ENCODE measurements at regions not wholly inside any gene's neighbourhood (a gene's known extent, or its start where the extent isn't known, plus 50 kb on each side); places are given as distances from the start of the nearest gene placed in this dataset.

GRCh38 chr1:239725371-239725770 is 339.0 kb downstream of the CHRM3 start:
- no peak for DNase-seq (ENCODE audit: low spot score)
- no peaks in the 10 kb centered on the region for H3K36me3 ChIP-seq (replicated peaks in 1 of 2; ENCODE audit: control insufficient read depth in 2 of 2, insufficient read depth in 2 of 2, low read length in 2 of 2)
- H3K4ac ChIP-seq (ENCODE audit: low read length): no peak overlapping the region
- H3K4me2 ChIP-seq (ENCODE audit: insufficient read depth, low read length, poor library complexity, severe bottlenecking): no peak overlapping the region
- no peak overlapping the region for H3K18ac ChIP-seq (ENCODE audit: low read length)
- no peak overlapping the region for H2BK120ac ChIP-seq (ENCODE audit: low read depth, low read length)
- H3K4me3 ChIP-seq (ENCODE audit: low read length in 2 of 2): no peak overlapping the region
- no peak overlapping the region for H2AFZ ChIP-seq (ENCODE audit: low read length)
- H2BK12ac ChIP-seq (ENCODE audit: low read length): no peak overlapping the region
- no peaks in the 10 kb centered on the region for H3K79me1 ChIP-seq (ENCODE audit: low read depth, low read length)
- no peak overlapping the region for H3K23ac ChIP-seq (ENCODE audit: low read depth, low read length, poor library complexity)
- WGBS, 2 donors (ENCODE audit: extremely low coverage in 2 of 2, insufficient read length in 2 of 2, insufficient replicate concordance in 1 of 2): no CpG with 5 or more reads among the region's 6 CpGs
- H2BK15ac ChIP-seq (ENCODE audit: low read length): no peak overlapping the region
- H3K9me3 ChIP-seq (replicated peaks in 1 of 2; ENCODE audit: control insufficient read depth in 2 of 2, insufficient read depth in 1 of 2, low read depth in 1 of 2, low read length in 2 of 2): no peaks in the 10 kb centered on the region
- H4K91ac ChIP-seq (ENCODE audit: low read depth, low read length, poor library complexity): no peak overlapping the region
- H2AK5ac ChIP-seq (ENCODE audit: low read depth, low read length): no peak overlapping the region
- H3K27ac ChIP-seq (replicated peaks; ENCODE audit: low read length): no peak overlapping the region
- H2BK5ac ChIP-seq (ENCODE audit: low read length): no peak overlapping the region
- no peak overlapping the region for H4K8ac ChIP-seq (ENCODE audit: low read depth, low read length)
- no peak overlapping the region for H3K9ac ChIP-seq (ENCODE audit: low read depth, low read length, poor library complexity)
- H3K4me1 ChIP-seq (ENCODE audit: control insufficient read depth in 2 of 2, insufficient read depth in 1 of 2, low read depth in 1 of 2, low read length in 2 of 2): peaks cover 0 to 2% of the 10 kb centered on the region in 2 donors
- no peak overlapping the region for H3K14ac ChIP-seq (ENCODE audit: low read length)
- H3K27me3 ChIP-seq (ENCODE audit: control insufficient read depth in 3 of 3, insufficient read depth in 3 of 3, low read depth in 1 of 3, low read length in 3 of 3): no peaks in the 10 kb centered on the region

- WGBS, 2 donors (ENCODE audit: extremely low coverage in 2 of 2, insufficient read length in 2 of 2, insufficient replicate concordance in 1 of 2): no CpG with 5 or more reads among the region's 5 CpGs
- H2AFZ ChIP-seq (ENCODE audit: low read length): no peak overlapping the region
These were observed 339.6 kb downstream of the CHRM3 start for GRCh38 chr1:239725933-239726332.

GRCh38 chr1:239730378-239730777 is 344.0 kb downstream of the CHRM3 start:
- Histone ChIP-seq H3K79me1 (ENCODE audit: low read depth, low read length) (no peaks in the 10 kb centered on the region), H3K23ac (ENCODE audit: low read depth, low read length, poor library complexity) (no peak overlapping the region), H4K8ac (ENCODE audit: low read depth, low read length) (no peak overlapping the region), H3K36me3 (replicated peaks in 1 of 2; ENCODE audit: control insufficient read depth in 2 of 2, insufficient read depth in 2 of 2, low read length in 2 of 2) (no peaks in the 10 kb centered on the region), H2BK5ac (ENCODE audit: low read length) (no peak overlapping the region), H3K18ac (ENCODE audit: low read length) (no peak overlapping the region), H2AK5ac (ENCODE audit: low read depth, low read length) (no peak overlapping the region), H3K27me3 (ENCODE audit: control insufficient read depth in 3 of 3, insufficient read depth in 3 of 3, low read depth in 1 of 3, low read length in 3 of 3) (no peaks in the 10 kb centered on the region), H3K4me1 (ENCODE audit: control insufficient read depth in 2 of 2, insufficient read depth in 1 of 2, low read depth in 1 of 2, low read length in 2 of 2) (peaks cover 0 to 2% of the 10 kb centered on the region in 2 donors), H3K9me3 (replicated peaks in 1 of 2; ENCODE audit: control insufficient read depth in 2 of 2, insufficient read depth in 1 of 2, low read depth in 1 of 2, low read length in 2 of 2) (no peaks in the 10 kb centered on the region), H3K14ac (ENCODE audit: low read length) (no peak overlapping the region), H3K27ac (replicated peaks; ENCODE audit: low read length) (no peak overlapping the region), H2BK120ac (ENCODE audit: low read depth, low read length) (no peak overlapping the region), H3K9ac (ENCODE audit: low read depth, low read length, poor library complexity) (no peak overlapping the region), H2AFZ (ENCODE audit: low read length) (no peak overlapping the region), H2BK15ac (ENCODE audit: low read length) (no peak overlapping the region), H3K4ac (ENCODE audit: low read length) (no peak overlapping the region), H3K4me3 (ENCODE audit: low read length in 2 of 2) (no peak overlapping the region), H4K91ac (ENCODE audit: low read depth, low read length, poor library complexity) (no peak overlapping the region), H2BK12ac (ENCODE audit: low read length) (no peak overlapping the region), H3K4me2 (ENCODE audit: insufficient read depth, low read length, poor library complexity, severe bottlenecking) (no peak overlapping the region)
- WGBS, 2 donors (ENCODE audit: extremely low coverage in 2 of 2, insufficient read length in 2 of 2, insufficient replicate concordance in 1 of 2): no CpG with 5 or more reads among the region's 2 CpGs
- DNase-seq (ENCODE audit: low spot score): no peak

More at GRCh38 chr1:239725933-239726332, 339.6 kb downstream of the CHRM3 start:
- no peak overlapping the region for H3K4me3 ChIP-seq (ENCODE audit: low read length in 2 of 2)
- H3K14ac ChIP-seq (ENCODE audit: low read length): no peak overlapping the region
- no peaks in the 10 kb centered on the region for H3K27me3 ChIP-seq (ENCODE audit: control insufficient read depth in 3 of 3, insufficient read depth in 3 of 3, low read depth in 1 of 3, low read length in 3 of 3)
- no peak overlapping the region for H2AK5ac ChIP-seq (ENCODE audit: low read depth, low read length)
- H3K36me3 ChIP-seq (replicated peaks in 1 of 2; ENCODE audit: control insufficient read depth in 2 of 2, insufficient read depth in 2 of 2, low read length in 2 of 2): no peaks in the 10 kb centered on the region
- H3K9ac ChIP-seq (ENCODE audit: low read depth, low read length, poor library complexity): no peak overlapping the region
- H3K79me1 ChIP-seq (ENCODE audit: low read depth, low read length): no peaks in the 10 kb centered on the region
- H3K4me2 ChIP-seq (ENCODE audit: insufficient read depth, low read length, poor library complexity, severe bottlenecking): no peak overlapping the region
- H3K4ac ChIP-seq (ENCODE audit: low read length): no peak overlapping the region
- H2BK15ac ChIP-seq (ENCODE audit: low read length): no peak overlapping the region
- no peak overlapping the region for H2BK120ac ChIP-seq (ENCODE audit: low read depth, low read length)
- no peak for DNase-seq (ENCODE audit: low spot score)
- no peak overlapping the region for H2BK12ac ChIP-seq (ENCODE audit: low read length)
- no peak overlapping the region for H3K23ac ChIP-seq (ENCODE audit: low read depth, low read length, poor library complexity)
- H2BK5ac ChIP-seq (ENCODE audit: low read length): no peak overlapping the region
- peaks cover 0 to 2% of the 10 kb centered on the region in 2 donors for H3K4me1 ChIP-seq (ENCODE audit: control insufficient read depth in 2 of 2, insufficient read depth in 1 of 2, low read depth in 1 of 2, low read length in 2 of 2)
- no peak overlapping the region for H4K8ac ChIP-seq (ENCODE audit: low read depth, low read length)
- no peak overlapping the region for H3K27ac ChIP-seq (replicated peaks; ENCODE audit: low read length)
- H4K91ac ChIP-seq (ENCODE audit: low read depth, low read length, poor library complexity): no peak overlapping the region
- no peaks in the 10 kb centered on the region for H3K9me3 ChIP-seq (replicated peaks in 1 of 2; ENCODE audit: control insufficient read depth in 2 of 2, insufficient read depth in 1 of 2, low read depth in 1 of 2, low read length in 2 of 2)
- H3K18ac ChIP-seq (ENCODE audit: low read length): no peak overlapping the region

- WGBS, 2 donors (ENCODE audit: extremely low coverage in 2 of 2, insufficient read length in 2 of 2, insufficient replicate concordance in 1 of 2): no CpG with 5 or more reads among the region's 5 CpGs
These were observed 344.8 kb downstream of the CHRM3 start for GRCh38 chr1:239731082-239731748.

More at GRCh38 chr1:239731082-239731748, 344.8 kb downstream of the CHRM3 start:
- H3K18ac ChIP-seq (ENCODE audit: low read length): no peak overlapping the region
- H2BK5ac ChIP-seq (ENCODE audit: low read length): no peak overlapping the region
- H3K36me3 ChIP-seq (replicated peaks in 1 of 2; ENCODE audit: control insufficient read depth in 2 of 2, insufficient read depth in 2 of 2, low read length in 2 of 2): no peaks in the 10 kb centered on the region
- H3K27me3 ChIP-seq (ENCODE audit: control insufficient read depth in 3 of 3, insufficient read depth in 3 of 3, low read depth in 1 of 3, low read length in 3 of 3): no peaks in the 10 kb centered on the region
- H3K9me3 ChIP-seq (replicated peaks in 1 of 2; ENCODE audit: control insufficient read depth in 2 of 2, insufficient read depth in 1 of 2, low read depth in 1 of 2, low read length in 2 of 2): no peaks in the 10 kb centered on the region
- H2BK15ac ChIP-seq (ENCODE audit: low read length): no peak overlapping the region
- H4K91ac ChIP-seq (ENCODE audit: low read depth, low read length, poor library complexity): no peak overlapping the region
- H2BK12ac ChIP-seq (ENCODE audit: low read length): no peak overlapping the region
- no peak overlapping the region for H4K8ac ChIP-seq (ENCODE audit: low read depth, low read length)
- no peaks in the 10 kb centered on the region for H3K79me1 ChIP-seq (ENCODE audit: low read depth, low read length)
- no peak overlapping the region for H3K27ac ChIP-seq (replicated peaks; ENCODE audit: low read length)
- no peak overlapping the region for H3K9ac ChIP-seq (ENCODE audit: low read depth, low read length, poor library complexity)
- H3K4me3 ChIP-seq (ENCODE audit: low read length in 2 of 2): no peak overlapping the region
- H2BK120ac ChIP-seq (ENCODE audit: low read depth, low read length): no peak overlapping the region
- H3K23ac ChIP-seq (ENCODE audit: low read depth, low read length, poor library complexity): no peak overlapping the region
- no peaks in the 10 kb centered on the region for H3K4me1 ChIP-seq (ENCODE audit: control insufficient read depth in 2 of 2, insufficient read depth in 1 of 2, low read depth in 1 of 2, low read length in 2 of 2)
- no peak for DNase-seq (ENCODE audit: low spot score)
- H3K4ac ChIP-seq (ENCODE audit: low read length): no peak overlapping the region
- no peak overlapping the region for H3K14ac ChIP-seq (ENCODE audit: low read length)
- H2AK5ac ChIP-seq (ENCODE audit: low read depth, low read length): no peak overlapping the region
- H3K4me2 ChIP-seq (ENCODE audit: insufficient read depth, low read length, poor library complexity, severe bottlenecking): no peak overlapping the region
- no peak overlapping the region for H2AFZ ChIP-seq (ENCODE audit: low read length)
